HG02973 (cell line): ENCODE measurements at regions not wholly inside any gene's neighbourhood (a gene's known extent, or its start where the extent isn't known, plus 50 kb on each side); places are given as distances from the start of the nearest gene placed in this dataset.

Experiments used
- ATAC-seq: cut with Tn5 transposase; IDR thresholded peaks from one replicate; pipeline ENCODE4 v1.9.1; 2021; ENCODE audit warnings: moderate library complexity; ENCODE audit not compliant: unreplicated experiment

GRCh38 chr13:29908416-29909080 is 58.1 kb upstream of the UBL3 start:
- no peak for ATAC-seq

GRCh38 chr13:29907670-29908069 is 57.3 kb upstream of the UBL3 start:
- ATAC-seq = no peak

- no peak for ATAC-seq
Observed at GRCh38 chr13:29906432-29907011, 56.1 kb upstream of the UBL3 start.

- ATAC-seq = no peak
Observed at GRCh38 chr13:29905845-29906244, 55.4 kb upstream of the UBL3 start.

- no peak for ATAC-seq
Observed at GRCh38 chr13:29903996-29904395, 53.6 kb upstream of the UBL3 start.

GRCh38 chr13:29903543-29903942 is 53.1 kb upstream of the UBL3 start:
- ATAC-seq = no peak

GRCh38 chr13:29902632-29903305 is 52.4 kb upstream of the UBL3 start:
- ATAC-seq = no peak

GRCh38 chr13:29901710-29902631 is 51.6 kb upstream of the UBL3 start:
- no peak for ATAC-seq
